Psoas muscle (tissue), 7 donors: ENCODE measurements at regions not wholly inside any gene's neighbourhood (a gene's known extent, or its start where the extent isn't known, plus 50 kb on each side); places are given as distances from the start of the nearest gene placed in this dataset.

Experiments
- ATAC-seq, 4 donors: fragments of 200-7000 bp; cut with Tn5 transposase; one replicate each; pipeline ENCODE4 v1.9.1; 2020; ENCODE audit warnings: moderate library complexity in 3 of 4, mild to moderate bottlenecking in 2 of 4
- DNase-seq, 2 donors: peaks; one replicate each; pipeline ENCODE4 v3.0.0-alpha.2; 2020
- H3K27ac ChIP-seq: fragments of 200-600 bp; one replicate; pipeline ENCODE4 v1.8.0; 2022
- H3K27me3 ChIP-seq, 3 donors: fragments of 200-600 bp in 1 of 3; one replicate each; pipeline versions ENCODE4 v1.6.1 to v1.8.0; 2013 to 2022; ENCODE audit warnings: low read length in 2 of 3, mild to moderate bottlenecking in 2 of 3, moderate library complexity in 1 of 3; ENCODE audit not compliant: insufficient read depth in 3 of 3
- H3K36me3 ChIP-seq, 2 donors: fragments of 200-600 bp in 1 of 2; one replicate each; pipeline versions ENCODE4 v1.6.1 to v1.8.0; 2013 to 2022; ENCODE audit warnings: low read depth in 1 of 2, mild to moderate bottlenecking in 1 of 2, moderate library complexity in 1 of 2; ENCODE audit not compliant: insufficient read depth in 1 of 2
- H3K4me1 ChIP-seq: fragments of 200-600 bp; one replicate; pipeline ENCODE4 v1.8.0; 2022
- H3K4me3 ChIP-seq: fragments of 200-600 bp; one replicate; pipeline ENCODE4 v1.8.0; 2022; ENCODE audit warnings: mild to moderate bottlenecking
- H3K9me3 ChIP-seq: fragments of 200-600 bp; one replicate; pipeline ENCODE4 v1.8.0; 2022
- WGBS, 3 donors: extraction: QIAGEN DNeasy Blood & Tissue Kit; methylation state at CpG; one replicate each; pipeline versions ENCODE4 v1.1.6 to v1.1.7; 2013; 5-methylcytosine and 5-hydroxymethylcytosine counted together
- intact Hi-C, 2 donors: fragments of 100-400 bp; cut with DNase I; formaldehyde crosslinking; loops; one replicate each; pipeline versions ENCODE4 v1.11.0 to v1.14.2; 2022
- TF ChIP-seq, protein P1 (sequence below): fragments of 200-600 bp; IDR thresholded peaks from one replicate; pipeline ENCODE4 v1.8.0; 2022; ENCODE audit warnings: antibody characterized with exemption
- donor health status: healthy with polysubstance abuse.
- donor health status: DM: no; HTN: no; CAD: no; lungs with moderate emphysema.
- donor health status: Bipolar disorder and iron deficiency.
- donor health status: healthy.
- donor health status: DM: yes; HTN: yes; CAD: no.
- donor health status: DM: no; HTN: no; CAD: no.
- donor health status: DM: yes; HTN: yes; CAD: no.

DNA sequence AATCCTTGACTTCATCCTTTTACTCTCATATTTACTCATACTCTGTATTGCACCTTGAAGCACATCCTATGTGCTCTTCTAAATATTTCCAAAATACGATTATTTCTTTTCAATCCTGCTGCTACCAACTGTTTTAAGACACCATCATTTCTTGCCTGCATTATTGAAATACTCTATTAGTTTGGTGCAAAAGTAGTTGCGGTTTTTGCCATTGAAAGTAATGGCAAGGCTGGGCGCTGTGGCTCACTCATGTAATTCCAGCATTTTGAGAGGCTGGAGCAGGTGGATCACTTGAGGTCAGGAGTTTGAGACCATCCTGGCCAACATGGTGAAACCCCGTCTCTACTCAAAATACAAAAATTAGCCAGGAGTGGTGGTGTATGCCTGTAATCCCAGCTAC, 412.5 kb downstream of the KCNH5 start:
- H3K36me3 ChIP-seq, result no peaks in the 10 kb centered on the region
- TF ChIP-seq, protein P1, sequence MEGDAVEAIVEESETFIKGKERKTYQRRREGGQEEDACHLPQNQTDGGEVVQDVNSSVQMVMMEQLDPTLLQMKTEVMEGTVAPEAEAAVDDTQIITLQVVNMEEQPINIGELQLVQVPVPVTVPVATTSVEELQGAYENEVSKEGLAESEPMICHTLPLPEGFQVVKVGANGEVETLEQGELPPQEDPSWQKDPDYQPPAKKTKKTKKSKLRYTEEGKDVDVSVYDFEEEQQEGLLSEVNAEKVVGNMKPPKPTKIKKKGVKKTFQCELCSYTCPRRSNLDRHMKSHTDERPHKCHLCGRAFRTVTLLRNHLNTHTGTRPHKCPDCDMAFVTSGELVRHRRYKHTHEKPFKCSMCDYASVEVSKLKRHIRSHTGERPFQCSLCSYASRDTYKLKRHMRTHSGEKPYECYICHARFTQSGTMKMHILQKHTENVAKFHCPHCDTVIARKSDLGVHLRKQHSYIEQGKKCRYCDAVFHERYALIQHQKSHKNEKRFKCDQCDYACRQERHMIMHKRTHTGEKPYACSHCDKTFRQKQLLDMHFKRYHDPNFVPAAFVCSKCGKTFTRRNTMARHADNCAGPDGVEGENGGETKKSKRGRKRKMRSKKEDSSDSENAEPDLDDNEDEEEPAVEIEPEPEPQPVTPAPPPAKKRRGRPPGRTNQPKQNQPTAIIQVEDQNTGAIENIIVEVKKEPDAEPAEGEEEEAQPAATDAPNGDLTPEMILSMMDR, result no peak
- WGBS, 3 donors, result 88 to 92% (median 91%) methylated on average over 4 of the region's 4 CpGs
- no peaks in the 10 kb centered on the region for H3K27me3 ChIP-seq
- ATAC-seq (no peak), DNase-seq (no peak)
- no peaks in the 10 kb centered on the region for H3K9me3 ChIP-seq
- H3K27ac ChIP-seq, result no peak overlapping the region
- no peak overlapping the region for H3K4me3 ChIP-seq
- intact Hi-C loops, result no loop called here
- H3K4me1 ChIP-seq, result no peaks in the 10 kb centered on the region

DNA sequence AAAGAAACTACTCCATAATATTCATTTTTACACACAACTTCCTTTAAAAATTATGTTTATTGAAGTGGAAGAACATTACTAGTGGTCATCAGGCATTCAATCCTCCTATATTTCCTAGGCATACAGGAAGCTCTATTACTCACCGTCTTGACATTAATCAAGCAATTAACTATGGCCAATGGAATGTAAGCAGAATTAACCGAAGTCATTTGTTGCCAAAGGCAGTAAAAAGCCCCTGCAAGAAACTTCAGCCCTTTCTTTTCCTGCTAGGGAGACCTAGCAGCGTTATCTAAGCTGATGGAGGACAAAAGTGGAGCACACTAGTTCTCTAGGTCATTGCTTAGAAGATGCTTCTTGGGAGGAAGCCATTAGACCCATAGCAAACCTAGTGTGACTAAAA, 399.6 kb downstream of the KCNH5 start:
- no peak for ATAC-seq
- intact Hi-C loops, result no loop called here

More for the DNA sequence above, 399.6 kb downstream of the KCNH5 start:
- WGBS, 3 donors, result 52 to 54% (median 53%) methylated on average over 3 of the region's 3 CpGs
- Histone ChIP-seq H3K4me1 (no peaks in the 10 kb centered on the region), H3K4me3 (no peak overlapping the region), H3K9me3 (no peaks in the 10 kb centered on the region), H3K27ac (no peak overlapping the region), H3K27me3 (no peaks in the 10 kb centered on the region), H3K36me3 (no peaks in the 10 kb centered on the region)
- TF ChIP-seq, protein P1, result no peak
- no peak for DNase-seq
